PC-3 (cell line): ENCODE measurements at regions not wholly inside any gene's neighbourhood (a gene's known extent, or its start where the extent isn't known, plus 50 kb on each side); places are given as distances from the start of the nearest gene placed in this dataset.

Experiments used
- CTCF ChIP-seq: fragments of 300-600 bp; sonication (generic); conservative IDR thresholded peaks from 2 replicates; pipeline ENCODE4 v1.5.1; 2017; ENCODE audit warnings: antibody characterized with exemption, low read depth, mild to moderate bottlenecking, low read length
- EZH2 ChIP-seq: fragments of 300-600 bp; sonication (generic); IDR thresholded peaks from one replicate; pipeline ENCODE4 v1.6.1; 2017; ENCODE audit warnings: antibody characterized with exemption, mild to moderate bottlenecking, low read length; ENCODE audit not compliant: unreplicated experiment

- no peak for TF ChIP-seq EZH2
- TF ChIP-seq CTCF: no peak
These were observed 58.7 kb upstream of the RMDN2 start for GRCh38 chr2:37866171-37866934.
